ENCODE measurements at regions not wholly inside any gene's neighbourhood (a gene's known extent, or its start where the extent isn't known, plus 50 kb on each side); places are given as distances from the start of the nearest gene placed in this dataset.

GRCh38 chr20:60947819-60948218 lies 304.2 kb upstream of the CDH4 start:
- TF ChIP-seq CTCF (conservative IDR thresholded peaks at IDR 0.05; ENCODE audit: low read length) (no peak), EZH2phosphoT487 (IDR thresholded peaks at IDR 0.05; ENCODE audit: borderline replicate concordance, low read depth, low read length) (no peak)

All from OCI-LY7 (cell line).